Bronchial epithelial cell (primary cell): ENCODE measurements at regions not wholly inside any gene's neighbourhood (a gene's known extent, or its start where the extent isn't known, plus 50 kb on each side); places are given as distances from the start of the nearest gene placed in this dataset.

ENCODE experiments used
- DNase-seq: peaks from one replicate; pipeline ENCODE4 v3.0.0-alpha.2; 2010; ENCODE audit warnings: low read depth
- FAIRE-seq: peaks from 2 replicates; lab custom pipeline; 2011; peaks lifted over from hg19 to GRCh38; lab: Jason Lieb, UNC
- H3K27me3 ChIP-seq: 2 replicates; pipeline ENCODE4 v1.5.1; 2011; ENCODE audit warnings: low read length; ENCODE audit not compliant: control insufficient read depth, insufficient read depth
- H3K36me3 ChIP-seq: 2 replicates; pipeline ENCODE4 v1.5.1; 2011; ENCODE audit warnings: low read length; ENCODE audit not compliant: control insufficient read depth, insufficient read depth
- H3K4me3 ChIP-seq: 2 replicates; pipeline ENCODE4 v1.5.1; 2011; ENCODE audit warnings: mild to moderate bottlenecking, low read depth, low read length, control low read depth
- CTCF ChIP-seq: IDR thresholded peaks from 2 replicates; pipeline ENCODE4 v1.5.1; 2011; ENCODE audit warnings: mild to moderate bottlenecking, moderate library complexity, low read length, control low read depth, inconsistent platforms; ENCODE audit not compliant: insufficient read depth, severe bottlenecking

DNA sequence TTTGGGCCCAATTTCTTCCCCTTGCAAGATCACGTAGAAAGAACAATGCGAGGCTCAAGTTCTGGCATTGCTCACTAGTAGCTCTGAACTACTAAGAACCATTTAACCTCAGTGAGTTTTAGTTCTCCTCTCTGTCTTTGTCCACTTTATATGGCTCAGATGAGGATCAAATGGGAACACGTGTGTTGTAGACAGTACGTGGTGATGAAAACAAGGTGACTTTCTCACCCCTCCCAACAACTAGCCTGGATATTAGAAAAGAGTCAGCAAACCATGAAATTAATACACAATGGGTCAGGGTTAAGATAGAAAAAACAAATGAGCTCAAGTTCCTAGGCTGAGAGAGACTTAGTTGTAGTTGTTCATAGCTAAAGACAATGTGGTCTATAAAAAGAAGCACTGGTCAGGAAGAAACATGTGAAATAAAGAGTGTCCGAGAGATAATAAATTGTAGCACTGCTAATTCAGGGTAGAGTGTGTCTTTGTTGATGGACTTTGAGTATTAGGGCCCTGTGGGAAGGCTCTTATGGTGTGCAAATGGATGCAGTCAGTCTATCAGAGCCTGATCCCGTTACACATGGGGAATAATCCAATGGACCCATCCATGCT is 417.0 kb downstream of the HAPSTR1 start:
- TF ChIP-seq CTCF, result no peak
- Histone ChIP-seq H3K36me3 (no peaks in the 10 kb centered on the region), H3K4me3 (no peak overlapping the region), H3K27me3 (no peaks in the 10 kb centered on the region)
- FAIRE-seq, result no peak
- no peak for DNase-seq

GRCh38 chr16:9509663-9510062 is 418.2 kb downstream of the HAPSTR1 start:
- no peaks in the 10 kb centered on the region for H3K27me3 ChIP-seq
- no peak for DNase-seq
- no peak overlapping the region for H3K4me3 ChIP-seq
- no peaks in the 10 kb centered on the region for H3K36me3 ChIP-seq
- TF ChIP-seq CTCF, result no peak
- FAIRE-seq, result no peak

GRCh38 chr16:9511389-9511788 is 419.9 kb downstream of the HAPSTR1 start:
- FAIRE-seq (no peak), DNase-seq (no peak)
- no peaks in the 10 kb centered on the region for H3K27me3 ChIP-seq
- H3K4me3 ChIP-seq, result no peak overlapping the region
- no peaks in the 10 kb centered on the region for H3K36me3 ChIP-seq
- no peak for TF ChIP-seq CTCF

- TF ChIP-seq CTCF, result no peak
- FAIRE-seq (no peak), DNase-seq (no peak)
- Histone ChIP-seq H3K27me3 (no peaks in the 10 kb centered on the region), H3K4me3 (no peak overlapping the region), H3K36me3 (no peaks in the 10 kb centered on the region)
These were observed 425.0 kb downstream of the HAPSTR1 start for GRCh38 chr16:9516444-9516843.

DNA sequence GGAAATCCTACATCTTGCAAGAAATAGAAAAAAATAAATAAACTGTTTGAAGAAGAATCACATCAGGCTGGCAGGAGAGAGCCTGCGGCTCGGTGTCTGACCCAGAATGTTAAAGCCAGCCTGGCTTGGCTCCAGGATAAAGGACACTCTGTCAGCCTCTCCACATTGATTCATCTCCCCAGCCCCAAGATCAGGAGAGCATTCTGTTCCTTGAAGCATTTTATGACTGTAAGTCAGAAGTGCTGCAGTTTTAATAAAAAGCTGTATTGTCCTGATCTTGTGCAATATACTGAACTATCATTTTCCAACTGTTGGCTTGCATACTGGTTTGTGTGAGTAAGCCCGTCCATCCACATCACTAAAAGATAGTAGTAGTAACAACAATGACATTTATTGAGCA is 426.6 kb downstream of the HAPSTR1 start:
- Histone ChIP-seq H3K36me3 (no peaks in the 10 kb centered on the region), H3K4me3 (no peak overlapping the region), H3K27me3 (no peaks in the 10 kb centered on the region)
- TF ChIP-seq CTCF, result no peak
- FAIRE-seq (no peak), DNase-seq (no peak)

GRCh38 chr16:9518581-9518980 is 427.1 kb downstream of the HAPSTR1 start:
- Histone ChIP-seq H3K4me3 (no peak overlapping the region), H3K36me3 (no peaks in the 10 kb centered on the region), H3K27me3 (no peaks in the 10 kb centered on the region)
- TF ChIP-seq CTCF, result no peak
- FAIRE-seq (no peak), DNase-seq (no peak)
